ENCODE measurements at regions not wholly inside any gene's neighbourhood (a gene's known extent, or its start where the extent isn't known, plus 50 kb on each side); places are given as distances from the start of the nearest gene placed in this dataset.

DNA sequence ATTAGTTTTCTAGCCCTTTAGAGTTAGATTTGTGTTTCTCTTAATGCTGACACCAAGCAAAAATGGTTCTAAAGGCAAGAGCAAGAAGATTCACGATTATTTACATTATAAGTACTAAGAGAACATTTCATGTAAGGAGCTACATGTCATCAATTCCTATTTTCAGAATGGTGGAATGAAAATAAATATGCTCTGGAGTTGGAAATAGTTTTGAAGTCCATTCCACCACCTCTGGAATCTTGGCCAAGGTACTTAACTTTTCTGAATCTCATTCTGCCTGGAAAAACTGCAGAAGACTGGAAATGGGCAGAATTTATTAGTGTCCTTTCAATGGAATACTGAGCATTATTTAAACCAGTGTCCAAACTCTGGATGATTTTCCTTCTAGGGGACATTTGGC, 125.1 kb upstream of the RAB11FIP2 start:
- TF ChIP-seq, protein P1, sequence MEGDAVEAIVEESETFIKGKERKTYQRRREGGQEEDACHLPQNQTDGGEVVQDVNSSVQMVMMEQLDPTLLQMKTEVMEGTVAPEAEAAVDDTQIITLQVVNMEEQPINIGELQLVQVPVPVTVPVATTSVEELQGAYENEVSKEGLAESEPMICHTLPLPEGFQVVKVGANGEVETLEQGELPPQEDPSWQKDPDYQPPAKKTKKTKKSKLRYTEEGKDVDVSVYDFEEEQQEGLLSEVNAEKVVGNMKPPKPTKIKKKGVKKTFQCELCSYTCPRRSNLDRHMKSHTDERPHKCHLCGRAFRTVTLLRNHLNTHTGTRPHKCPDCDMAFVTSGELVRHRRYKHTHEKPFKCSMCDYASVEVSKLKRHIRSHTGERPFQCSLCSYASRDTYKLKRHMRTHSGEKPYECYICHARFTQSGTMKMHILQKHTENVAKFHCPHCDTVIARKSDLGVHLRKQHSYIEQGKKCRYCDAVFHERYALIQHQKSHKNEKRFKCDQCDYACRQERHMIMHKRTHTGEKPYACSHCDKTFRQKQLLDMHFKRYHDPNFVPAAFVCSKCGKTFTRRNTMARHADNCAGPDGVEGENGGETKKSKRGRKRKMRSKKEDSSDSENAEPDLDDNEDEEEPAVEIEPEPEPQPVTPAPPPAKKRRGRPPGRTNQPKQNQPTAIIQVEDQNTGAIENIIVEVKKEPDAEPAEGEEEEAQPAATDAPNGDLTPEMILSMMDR (IDR thresholded peaks at IDR 0.05) = no peak
- TF ChIP-seq POLR2A (IDR thresholded peaks at IDR 0.05) = no peak

Measured in prostate gland (tissue), 2 donors.